ENCODE measurements at regions not wholly inside any gene's neighbourhood (a gene's known extent, or its start where the extent isn't known, plus 50 kb on each side); places are given as distances from the start of the nearest gene placed in this dataset.

- TF ChIP-seq ZNF274 (IDR thresholded peaks at IDR 0.05; ENCODE audit: low read depth, low read length), result no peak
- TF ChIP-seq YY1 (IDR thresholded peaks at IDR 0.05; ENCODE audit: insufficient read depth, insufficient read length), result no peak
- no peak for TF ChIP-seq SUZ12 (IDR thresholded peaks at IDR 0.05; ENCODE audit: extremely low read depth, insufficient read depth, insufficient read length)
These were observed 54.9 kb upstream of the SLITRK6 start for GRCh38 chr13:85853901-85854663.

Measured in NT2/D1 (cell line).